Endothelial cell (in vitro differentiated cells): ENCODE measurements at regions not wholly inside any gene's neighbourhood (a gene's known extent, or its start where the extent isn't known, plus 50 kb on each side); places are given as distances from the start of the nearest gene placed in this dataset.
"Not testable (repeated sequence)": the region's sequence is repeated elsewhere in the genome, so short reads cannot be mapped to it uniquely, and the experiment has no call there.

ENCODE experiments used
- DNase-seq: peaks from one replicate; pipeline ENCODE4 v3.0.0; 2021; ENCODE audit warnings: low spot score
- H3K27ac Mint-ChIP-seq: one replicate; pipeline ENCODE4 v1.8.0; 2021; ENCODE audit warnings: mixed read lengths, inconsistent platforms; ENCODE audit not compliant: unreplicated experiment
- H3K27me3 Mint-ChIP-seq: one replicate; pipeline ENCODE4 v1.8.0; 2021; ENCODE audit warnings: mild to moderate bottlenecking, moderate library complexity, mixed read lengths, inconsistent platforms; ENCODE audit not compliant: unreplicated experiment
- H3K36me3 Mint-ChIP-seq: one replicate; pipeline ENCODE4 v1.8.0; 2021; ENCODE audit warnings: mild to moderate bottlenecking, low read depth, mixed read lengths, inconsistent platforms; ENCODE audit not compliant: unreplicated experiment
- H3K4me1 Mint-ChIP-seq: one replicate; pipeline ENCODE4 v1.8.0; 2021; ENCODE audit warnings: mild to moderate bottlenecking, mixed read lengths, inconsistent platforms; ENCODE audit not compliant: unreplicated experiment
- H3K4me3 Mint-ChIP-seq: one replicate; pipeline ENCODE4 v1.8.0; 2021; ENCODE audit warnings: mild to moderate bottlenecking, mixed read lengths, inconsistent platforms; ENCODE audit not compliant: unreplicated experiment
- H3K9me3 Mint-ChIP-seq: one replicate; pipeline ENCODE4 v1.8.0; 2021; ENCODE audit warnings: mixed read lengths, inconsistent platforms; ENCODE audit not compliant: unreplicated experiment
- CTCF ChIP-seq: fragments of 200-600 bp; sonication (generic); IDR thresholded peaks from one replicate; pipeline ENCODE4 v1.5.0; 2021; ENCODE audit warnings: antibody characterized with exemption; ENCODE audit not compliant: unreplicated experiment

GRCh38 chrX:65828599-65828998 lies 161.1 kb downstream of the MSN start:
- no peak overlapping the region for H3K27ac Mint-ChIP-seq
- DNase-seq = no peak
- H3K4me1 Mint-ChIP-seq = no peaks in the 10 kb centered on the region
- no peak overlapping the region for H3K4me3 Mint-ChIP-seq
- H3K9me3 Mint-ChIP-seq = no peaks in the 10 kb centered on the region
- TF ChIP-seq CTCF = no peak
- H3K36me3 Mint-ChIP-seq = no peaks in the 10 kb centered on the region
- no peaks in the 10 kb centered on the region for H3K27me3 Mint-ChIP-seq

GRCh38 chrX:65825226-65825625 lies 157.8 kb downstream of the MSN start:
- not testable (repeated sequence) for H3K27me3 Mint-ChIP-seq, H3K36me3 Mint-ChIP-seq, H3K27ac Mint-ChIP-seq, H3K4me3 Mint-ChIP-seq, DNase-seq, H3K9me3 Mint-ChIP-seq, H3K4me1 Mint-ChIP-seq

- H3K27ac Mint-ChIP-seq = no peak overlapping the region
- DNase-seq = peak; percentile 3
- no peaks in the 10 kb centered on the region for H3K36me3 Mint-ChIP-seq
- no peak for TF ChIP-seq CTCF
- no peaks in the 10 kb centered on the region for H3K9me3 Mint-ChIP-seq
- no peaks in the 10 kb centered on the region for H3K4me1 Mint-ChIP-seq
- peak overlapping the region; percentile 83 for H3K4me3 Mint-ChIP-seq
- H3K27me3 Mint-ChIP-seq = no peaks in the 10 kb centered on the region
Measured at GRCh38 chrX:65821721-65822496, 154.5 kb downstream of the MSN start.

GRCh38 chrX:65819983-65820382 lies 152.5 kb downstream of the MSN start:
- not testable (repeated sequence) for H3K27ac Mint-ChIP-seq, H3K4me3 Mint-ChIP-seq, H3K36me3 Mint-ChIP-seq, H3K27me3 Mint-ChIP-seq, DNase-seq, H3K9me3 Mint-ChIP-seq, H3K4me1 Mint-ChIP-seq

GRCh38 chrX:65813245-65813644 lies 145.8 kb downstream of the MSN start:
- H3K27me3 Mint-ChIP-seq = no peaks in the 10 kb centered on the region
- H3K27ac Mint-ChIP-seq = no peak overlapping the region
- no peaks in the 10 kb centered on the region for H3K9me3 Mint-ChIP-seq
- H3K36me3 Mint-ChIP-seq = no peaks in the 10 kb centered on the region
- no peaks in the 10 kb centered on the region for H3K4me1 Mint-ChIP-seq
- no peak for DNase-seq
- no peak for TF ChIP-seq CTCF
- no peak overlapping the region for H3K4me3 Mint-ChIP-seq

DNA sequence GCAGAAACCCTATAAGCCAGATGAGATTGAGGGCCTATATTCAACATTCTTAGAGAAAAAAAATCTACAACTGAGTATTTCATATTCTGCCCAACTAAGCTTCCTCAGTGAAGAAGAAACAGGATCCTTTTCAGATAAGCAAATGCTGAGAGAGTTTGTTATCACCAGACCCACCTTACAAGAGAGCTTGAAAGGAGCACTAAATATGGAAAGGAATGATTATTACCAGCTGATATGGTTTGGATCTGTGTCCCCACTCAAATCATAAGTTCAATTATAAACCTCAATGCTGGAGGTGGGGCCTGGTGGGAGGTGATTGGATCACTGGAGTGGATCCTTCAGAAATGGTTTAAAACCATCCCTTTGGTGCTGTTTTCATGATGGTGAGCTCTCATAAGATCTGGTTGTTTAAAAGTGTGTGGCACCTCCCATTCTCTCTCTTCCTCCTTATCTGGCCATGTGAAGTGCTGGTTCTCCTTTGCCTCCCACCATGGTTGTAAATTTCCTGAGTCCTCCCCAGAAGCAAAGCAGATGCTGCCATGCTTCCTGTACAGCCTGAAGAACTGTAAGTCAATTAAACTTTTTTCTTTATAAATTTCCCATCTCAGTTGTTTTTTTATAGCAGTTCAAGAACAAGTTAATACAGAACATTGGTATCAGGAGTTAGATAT lies 144.2 kb downstream of the MSN start:
- DNase-seq = no peak
- no peaks in the 10 kb centered on the region for H3K4me1 Mint-ChIP-seq
- no peak overlapping the region for H3K4me3 Mint-ChIP-seq
- peaks cover 2% of the 10 kb centered on the region for H3K27me3 Mint-ChIP-seq
- H3K9me3 Mint-ChIP-seq = no peaks in the 10 kb centered on the region
- no peak overlapping the region for H3K27ac Mint-ChIP-seq
- H3K36me3 Mint-ChIP-seq = no peaks in the 10 kb centered on the region
- TF ChIP-seq CTCF = no peak
